ENCODE measurements at regions not wholly inside any gene's neighbourhood (a gene's known extent, or its start where the extent isn't known, plus 50 kb on each side); places are given as distances from the start of the nearest gene placed in this dataset.
"Not testable (repeated sequence)": the region's sequence is repeated elsewhere in the genome, so short reads cannot be mapped to it uniquely, and the experiment has no call there.

DNA sequence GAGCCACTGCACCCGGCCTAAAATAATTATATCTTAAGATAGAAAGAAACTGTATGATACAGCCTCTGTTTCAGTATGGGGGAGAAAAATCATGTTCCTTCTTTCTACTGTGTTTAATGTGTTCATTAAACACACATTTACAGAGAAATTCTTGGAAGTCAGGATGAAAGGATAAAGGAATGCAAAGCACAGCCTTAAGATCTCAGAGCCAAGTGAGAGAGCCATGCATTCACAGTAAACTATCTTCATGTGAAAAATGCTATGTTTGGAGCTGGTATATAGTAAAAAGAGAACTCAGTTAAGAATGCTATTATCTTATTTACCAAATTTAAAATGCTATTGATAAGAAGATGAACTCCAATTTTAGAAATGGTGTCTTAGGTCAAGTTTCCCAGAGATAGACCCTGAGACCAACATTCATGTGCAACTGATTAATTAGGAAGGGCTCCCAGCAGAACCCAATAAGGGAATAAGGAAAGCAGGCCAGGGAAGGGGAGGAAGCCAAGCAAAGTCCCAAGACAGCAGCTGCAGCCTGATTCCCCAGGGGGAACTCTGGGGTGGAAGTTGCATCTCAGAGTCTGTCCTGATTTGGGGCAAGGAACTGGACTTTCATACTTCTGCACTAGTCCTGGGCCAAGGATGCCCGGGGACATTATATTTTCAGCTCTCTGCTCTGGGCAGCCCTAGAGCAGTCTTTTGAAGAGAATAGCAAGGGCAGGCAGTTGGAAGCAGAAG lies 130.0 kb upstream of the ZNF648 start:
- no peak for DNase-seq

DNA sequence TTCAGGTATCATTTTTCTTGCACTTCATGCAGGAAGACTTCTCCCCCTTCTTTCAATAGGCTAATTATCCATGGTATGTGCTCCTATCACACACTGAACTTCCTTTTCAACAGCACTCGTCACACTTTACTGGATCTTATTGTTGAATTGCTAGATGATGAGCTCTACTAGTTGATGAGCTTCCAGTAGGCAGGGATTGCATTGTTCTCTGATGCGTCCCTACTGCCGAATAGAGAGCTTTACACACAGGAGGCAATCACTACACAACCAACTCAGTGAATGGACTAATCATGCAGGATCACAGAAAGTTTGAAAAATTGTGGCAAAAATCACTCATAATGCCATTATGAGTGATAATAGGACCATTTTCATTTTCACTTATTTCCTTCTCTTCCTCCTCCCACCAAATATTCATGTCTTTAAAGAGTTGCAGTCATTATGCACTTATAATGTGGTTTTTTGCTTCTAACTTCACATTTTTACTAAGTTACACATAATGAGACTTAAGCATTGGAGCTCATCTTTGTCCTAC lies 128.1 kb upstream of the ZNF648 start:
- DNase-seq, result no peak

DNA sequence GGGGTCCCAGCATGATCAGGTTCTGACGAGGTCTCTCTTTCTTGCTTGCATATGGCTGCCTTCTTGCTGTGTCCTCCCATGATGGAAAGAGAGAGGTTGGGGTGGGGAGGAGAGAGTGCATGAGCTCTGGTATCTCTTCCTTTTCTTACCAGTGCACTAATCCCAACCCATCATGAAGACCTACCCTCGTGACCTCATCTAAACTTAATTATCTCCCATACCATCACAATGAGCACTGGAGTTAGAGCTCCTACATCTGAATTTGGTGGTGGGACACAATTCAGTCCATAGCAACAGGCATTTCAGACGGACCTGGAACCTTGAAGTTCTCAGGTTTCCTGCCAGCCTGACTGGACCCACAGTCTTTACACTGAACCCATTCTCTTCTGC lies 125.2 kb upstream of the ZNF648 start:
- DNase-seq, result no peak

DNA sequence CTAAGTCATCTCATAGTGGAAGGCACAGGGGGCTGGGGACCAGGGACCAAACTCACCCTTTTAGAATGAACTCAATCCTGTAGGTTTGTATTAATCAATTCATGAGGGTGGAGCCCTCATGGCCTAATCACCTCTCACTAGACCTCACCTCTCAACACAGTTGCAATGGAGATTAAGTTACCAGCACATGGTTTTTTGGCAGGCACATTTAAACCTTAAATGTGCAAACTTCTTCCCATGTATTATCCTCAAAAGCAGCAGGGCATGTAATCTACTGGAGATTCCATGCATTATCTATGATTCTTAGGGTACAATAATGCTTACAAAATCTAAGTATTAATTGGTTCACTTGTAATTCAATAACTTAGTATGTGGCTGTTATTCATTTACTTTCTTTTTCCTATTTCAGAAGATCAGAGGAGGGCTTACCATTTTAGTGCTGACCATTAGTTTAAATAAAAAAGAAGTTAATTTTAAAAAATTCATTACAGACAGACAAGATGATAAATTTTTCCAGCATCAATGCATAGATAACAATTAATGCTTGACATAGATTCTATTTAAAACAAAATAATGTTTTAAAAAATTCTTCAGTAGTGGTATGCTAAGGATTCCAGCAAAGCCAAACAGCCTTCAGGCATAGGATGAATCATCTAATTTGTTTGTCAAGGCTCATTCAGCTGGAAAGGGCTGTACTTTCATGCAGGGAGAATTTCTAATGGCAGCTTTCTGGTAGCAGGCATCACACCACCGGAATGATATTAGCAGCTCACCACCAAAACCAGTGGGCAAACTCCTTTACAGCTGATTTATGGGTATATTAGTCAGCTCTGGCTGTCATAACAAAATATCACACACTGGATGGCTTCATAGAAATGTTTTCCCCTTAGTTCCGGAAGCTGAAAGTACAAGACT lies 124.6 kb upstream of the ZNF648 start:
- DNase-seq, result no peak

DNA sequence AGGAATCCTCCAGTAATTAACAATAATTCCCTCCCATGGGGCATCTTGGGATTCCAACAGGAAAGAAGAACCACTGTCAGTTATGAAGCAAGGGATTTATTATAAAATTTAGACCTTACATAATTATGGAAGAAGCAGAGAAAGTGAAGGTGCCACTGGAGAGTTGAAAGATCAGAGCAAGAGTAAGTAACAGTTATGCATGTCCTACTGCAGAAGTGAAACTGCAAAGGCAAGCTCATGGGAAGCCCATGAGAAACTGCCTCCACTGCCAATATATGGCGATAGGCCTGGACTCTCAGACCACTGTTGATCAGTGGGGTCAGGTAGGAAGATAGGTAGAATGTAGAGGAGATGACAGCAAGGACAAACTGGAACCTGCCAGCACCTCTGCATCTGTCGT lies 123.6 kb upstream of the ZNF648 start:
- DNase-seq, result no peak

DNA sequence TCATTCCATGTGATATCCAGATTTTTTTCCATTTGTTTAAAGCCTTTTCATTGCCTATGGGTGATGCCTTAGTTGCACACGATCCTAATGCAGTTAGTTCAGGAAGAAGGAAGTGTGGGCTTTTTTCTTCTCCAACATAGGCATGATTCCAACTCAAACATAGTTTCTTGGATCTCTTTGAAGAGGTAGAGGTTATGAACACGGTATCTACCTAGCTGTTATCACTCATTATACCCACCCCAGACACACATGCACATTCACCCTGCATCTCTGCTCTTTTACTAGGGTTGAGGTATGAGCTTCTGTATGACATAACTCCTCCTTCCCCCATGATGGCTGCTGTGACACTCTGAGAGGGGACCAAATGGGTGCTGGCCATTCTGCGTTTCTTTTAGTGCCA lies 122.1 kb upstream of the ZNF648 start:
- no peak for DNase-seq

DNA sequence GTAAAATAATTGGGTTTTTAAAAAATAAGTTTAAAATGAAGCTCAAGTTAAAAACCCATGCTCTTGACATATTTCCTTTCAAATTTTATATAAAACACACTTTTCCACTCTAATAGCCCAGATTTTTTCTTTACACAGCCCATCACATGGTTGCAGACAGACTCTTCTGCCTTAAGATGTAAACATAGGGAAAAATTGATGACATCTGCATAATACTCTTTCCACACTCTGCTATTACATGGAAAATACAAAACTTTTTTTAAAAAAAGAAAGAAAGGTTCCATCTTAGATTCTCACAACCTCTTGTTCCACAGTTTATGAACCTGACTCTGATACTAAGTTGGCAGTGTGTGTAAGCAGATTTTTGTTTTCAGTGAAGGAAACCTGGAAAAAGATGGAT lies 120.8 kb upstream of the ZNF648 start:
- DNase-seq, result no peak

DNA sequence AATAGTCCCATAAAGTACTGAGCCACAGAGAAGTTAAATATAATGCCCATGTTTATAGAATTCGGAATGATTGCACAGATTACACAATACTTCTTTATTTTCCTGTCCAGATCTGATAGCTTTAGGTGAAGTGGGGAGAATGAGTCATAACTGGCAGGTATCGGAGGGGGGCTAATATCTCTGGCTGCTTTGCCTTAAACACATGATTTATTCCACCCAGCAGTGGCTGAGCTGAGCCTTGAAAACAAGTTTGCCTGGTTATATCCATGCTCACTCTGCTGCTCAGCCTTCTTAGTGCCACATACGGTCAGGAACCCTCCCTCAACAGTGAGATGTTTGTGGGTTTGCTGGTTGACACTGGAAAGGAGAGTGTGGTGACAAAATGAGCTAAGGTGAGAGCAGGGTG lies 119.7 kb upstream of the ZNF648 start:
- DNase-seq, result no peak

DNA sequence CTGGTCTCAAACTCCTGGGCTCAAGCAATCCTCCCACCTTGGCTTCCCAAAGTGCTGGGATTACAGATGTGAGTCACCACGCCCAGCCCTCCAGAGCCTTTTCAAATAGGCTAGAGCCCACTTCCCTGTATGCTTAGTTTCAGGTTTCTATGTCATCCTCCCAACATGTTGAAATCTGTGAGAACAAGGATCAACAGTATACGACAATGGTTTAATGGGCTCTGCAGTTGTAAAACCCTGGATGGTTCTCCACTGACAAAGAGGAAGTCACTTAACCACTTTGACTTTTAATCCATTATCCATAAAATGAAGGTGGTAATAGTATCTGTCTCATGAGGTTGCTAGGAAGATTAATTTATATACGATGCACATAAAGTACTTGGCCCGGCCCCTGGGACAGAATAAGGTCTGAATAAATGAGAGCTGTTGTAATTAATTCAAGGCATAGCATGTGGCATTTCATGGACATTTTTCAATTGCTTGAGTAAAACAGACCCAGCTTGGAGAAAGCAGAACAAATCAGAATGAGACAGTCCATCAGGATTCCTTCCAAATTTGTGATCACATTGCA lies 113.9 kb upstream of the ZNF648 start:
- no peak for DNase-seq

DNA sequence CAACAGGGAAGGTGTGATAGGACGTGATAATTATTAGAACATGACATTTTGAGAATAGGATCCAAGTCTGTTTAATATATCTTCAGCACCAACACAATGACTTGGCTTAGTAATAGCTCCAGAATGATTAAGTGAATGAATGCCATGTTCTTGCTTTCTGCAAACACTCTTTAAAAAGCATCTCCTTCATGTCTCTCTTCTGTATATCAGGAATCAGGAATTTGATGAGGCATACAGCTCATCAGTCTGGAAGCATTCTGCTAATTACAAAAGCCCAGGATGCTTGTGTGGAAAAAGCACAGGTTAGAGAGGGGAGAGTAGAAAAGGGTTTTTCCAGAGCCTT lies 113.0 kb upstream of the ZNF648 start:
- DNase-seq, result no peak

DNA sequence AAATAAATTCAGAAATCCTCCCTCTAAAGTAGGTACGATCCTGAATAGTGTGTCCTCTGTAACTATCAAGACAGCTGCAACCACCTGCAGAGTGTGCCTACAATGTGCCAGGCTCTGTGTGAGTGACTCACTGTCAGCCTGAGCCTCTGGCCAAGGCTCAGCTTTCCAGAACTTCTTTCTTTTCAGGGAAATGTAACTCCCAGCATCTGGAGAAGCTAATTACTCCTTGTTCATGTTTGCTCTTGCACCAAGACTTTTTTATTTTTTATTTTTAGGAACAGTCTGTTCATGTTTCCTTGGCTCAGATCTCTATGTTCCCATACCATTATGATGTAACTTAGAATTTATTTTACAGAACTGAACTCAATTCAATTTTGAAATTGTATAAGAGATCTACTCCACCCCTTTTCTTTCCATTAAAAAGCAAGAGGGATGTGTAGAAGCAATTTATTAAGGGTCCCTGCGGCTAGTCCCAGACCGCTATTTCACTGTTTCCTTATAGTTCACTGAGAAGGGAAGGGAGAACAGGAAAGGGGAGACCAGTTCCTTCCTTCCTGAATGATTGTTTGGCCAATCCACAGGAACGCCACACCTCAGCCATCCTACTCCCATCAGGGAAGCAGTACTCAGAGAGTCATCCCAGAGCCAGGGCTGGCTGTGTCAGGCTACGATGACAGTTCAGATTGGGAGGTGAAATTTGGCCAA lies 112.4 kb upstream of the ZNF648 start:
- no peak for DNase-seq

DNA sequence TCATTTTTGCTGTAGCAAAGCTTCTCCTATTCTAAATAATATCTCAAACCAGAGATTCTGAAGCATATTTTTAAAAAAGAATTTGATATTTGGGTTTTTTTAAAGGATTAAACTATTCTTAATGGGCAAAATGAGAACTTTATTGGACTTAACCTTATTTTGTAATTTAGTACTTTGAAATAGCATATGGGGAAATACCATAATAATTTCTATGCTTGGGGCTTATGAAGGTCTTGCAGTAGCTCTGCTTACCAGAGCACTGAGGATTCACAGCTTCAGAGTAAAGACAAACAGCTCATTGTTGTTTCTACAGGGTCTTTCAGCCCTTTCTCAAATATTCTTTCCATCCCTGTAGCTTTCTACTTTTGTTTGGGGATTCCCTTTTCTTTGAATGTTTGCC lies 111.2 kb upstream of the ZNF648 start:
- DNase-seq, result no peak

DNA sequence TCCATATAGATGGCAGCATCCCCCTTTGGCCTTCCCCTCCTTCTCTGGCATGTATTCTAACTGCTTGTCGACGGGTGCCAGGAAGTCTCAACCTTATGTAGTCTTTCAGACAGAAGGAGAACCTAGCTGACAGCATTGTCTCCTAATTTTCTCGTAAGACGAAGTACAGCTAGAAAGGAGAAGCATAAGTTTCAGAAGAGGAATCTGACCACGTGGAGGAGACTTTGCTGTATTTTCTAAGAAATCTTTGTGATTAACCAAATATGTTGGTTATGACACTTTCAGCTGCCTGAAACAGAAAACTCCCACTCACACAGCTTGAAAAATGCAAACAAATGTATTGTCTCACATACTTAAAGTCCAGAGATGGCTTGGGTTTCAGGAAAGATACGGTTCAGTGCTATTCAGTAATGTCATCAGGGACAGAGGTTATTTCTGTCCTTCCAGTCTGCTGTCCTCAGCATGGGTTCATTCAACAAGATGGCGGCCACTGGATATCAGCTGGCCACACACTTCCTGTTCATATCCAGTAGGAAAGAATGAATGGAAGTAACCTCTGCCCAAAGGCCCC lies 109.5 kb upstream of the ZNF648 start:
- no peak for DNase-seq

DNA sequence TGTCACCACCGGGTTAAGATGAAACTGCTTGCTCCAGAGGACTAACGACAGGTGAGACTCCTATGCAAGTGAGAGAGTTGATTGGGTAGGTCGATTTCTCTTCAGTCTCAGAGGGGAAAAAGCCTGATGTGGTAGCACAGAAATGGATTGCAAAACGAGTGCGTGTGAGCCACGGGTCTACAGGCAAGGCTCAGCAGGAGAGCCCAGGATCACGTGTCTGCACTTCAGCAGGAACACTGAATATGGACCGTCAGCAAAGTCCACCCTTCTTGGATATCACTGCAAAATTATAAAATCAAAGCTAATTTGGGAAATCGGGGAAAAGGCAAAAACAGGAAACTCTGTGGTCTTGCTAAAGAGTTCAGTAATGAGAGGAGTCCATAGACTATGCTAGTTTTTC lies 107.7 kb upstream of the ZNF648 start:
- no peak for DNase-seq

DNA sequence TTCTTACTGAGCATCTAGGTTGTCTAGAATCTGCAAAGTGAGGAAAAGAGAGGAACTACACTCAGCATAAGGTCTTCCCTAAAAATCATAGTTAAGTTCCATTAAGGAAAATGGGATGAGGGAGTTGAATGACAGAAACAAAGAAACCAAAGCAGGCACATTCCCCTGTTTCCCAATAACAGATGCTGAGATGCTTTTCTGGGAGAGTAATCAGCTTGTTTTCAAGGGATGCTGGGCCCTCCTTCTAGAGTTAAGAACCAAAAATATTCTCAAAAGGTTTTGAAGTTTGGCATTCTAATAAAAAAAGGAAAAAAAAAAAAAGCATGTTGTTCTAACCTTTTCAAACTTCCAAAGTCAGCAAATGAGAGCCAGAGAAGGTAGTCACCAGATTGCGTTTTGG lies 105.2 kb upstream of the ZNF648 start:
- no peak for DNase-seq

DNA sequence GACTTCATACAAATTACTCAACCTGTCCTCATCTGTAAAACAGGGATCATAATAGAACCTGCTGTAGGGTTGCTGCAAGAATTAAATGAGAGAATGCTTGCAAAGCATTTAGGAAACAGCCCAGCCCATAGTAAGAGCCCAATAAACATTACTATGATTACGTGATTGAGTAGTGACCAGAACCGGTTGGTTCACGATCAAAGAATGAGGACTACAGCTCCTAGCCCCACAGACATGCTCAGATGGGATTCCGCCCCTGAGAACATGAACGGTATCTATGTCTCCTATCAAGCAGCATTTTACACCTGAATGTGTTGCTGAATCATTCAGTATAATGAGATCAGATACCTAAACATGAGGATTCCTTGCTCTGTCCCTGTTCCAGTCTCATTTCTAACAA lies 104.8 kb upstream of the ZNF648 start:
- DNase-seq, result no peak

DNA sequence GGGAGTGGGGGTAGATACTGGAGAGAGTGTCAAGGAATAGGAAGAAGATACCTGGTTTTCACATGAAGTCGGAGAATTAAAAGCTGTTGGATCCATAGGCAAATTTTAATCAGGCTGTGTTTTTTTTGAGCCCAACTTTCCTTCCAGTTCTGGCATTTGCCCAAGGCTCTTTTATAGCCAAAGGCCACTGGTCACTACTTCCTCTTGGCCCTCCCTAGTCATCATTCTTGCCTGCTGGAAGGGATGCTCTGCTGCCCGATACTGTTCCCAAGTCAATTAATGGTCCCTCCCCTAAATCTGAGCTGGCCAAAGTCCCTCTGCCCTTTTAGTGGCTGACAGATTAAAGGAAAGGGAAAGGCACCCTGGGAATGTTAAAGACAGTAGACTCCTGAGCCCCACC lies 102.8 kb upstream of the ZNF648 start:
- DNase-seq, result no peak

DNA sequence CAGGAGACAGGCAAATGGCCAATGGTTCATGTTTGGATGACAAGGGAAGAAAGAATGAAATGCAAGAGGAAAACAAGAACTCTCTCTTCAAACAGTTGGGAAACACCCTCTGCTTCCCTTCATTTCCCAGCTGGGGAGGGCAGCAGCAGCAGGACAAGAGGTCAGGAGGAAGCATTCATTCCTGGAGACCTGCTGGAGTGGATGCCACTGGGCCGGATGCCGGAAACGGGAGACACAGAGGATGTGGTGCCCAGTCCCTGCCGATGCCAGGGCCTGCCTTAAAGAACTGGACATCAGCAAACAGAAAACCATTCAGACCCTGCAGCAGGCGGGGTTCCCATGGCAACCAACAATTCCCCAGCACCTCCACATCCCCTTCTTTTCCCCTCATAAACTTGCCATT lies 102.3 kb upstream of the ZNF648 start:
- no peak for DNase-seq

DNA sequence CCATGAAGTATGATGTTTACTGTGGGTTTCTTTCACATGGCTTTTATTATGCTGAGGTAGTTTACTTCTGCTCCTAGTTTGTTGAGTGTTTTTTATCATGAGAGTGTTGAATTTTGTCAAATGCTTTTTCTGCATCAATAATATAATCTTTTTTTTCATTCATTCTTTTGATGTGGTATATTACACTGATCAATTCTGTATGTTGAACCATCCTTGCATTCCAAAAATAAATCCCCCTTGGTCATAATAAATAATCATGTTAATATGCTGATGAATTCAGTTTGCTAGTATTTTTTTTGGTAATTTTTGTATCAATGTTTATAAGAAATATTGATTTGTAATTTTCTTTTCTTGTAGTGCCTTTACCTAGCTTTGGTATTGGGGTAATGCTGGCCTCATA lies 97.9 kb upstream of the ZNF648 start:
- no peak for DNase-seq

DNA sequence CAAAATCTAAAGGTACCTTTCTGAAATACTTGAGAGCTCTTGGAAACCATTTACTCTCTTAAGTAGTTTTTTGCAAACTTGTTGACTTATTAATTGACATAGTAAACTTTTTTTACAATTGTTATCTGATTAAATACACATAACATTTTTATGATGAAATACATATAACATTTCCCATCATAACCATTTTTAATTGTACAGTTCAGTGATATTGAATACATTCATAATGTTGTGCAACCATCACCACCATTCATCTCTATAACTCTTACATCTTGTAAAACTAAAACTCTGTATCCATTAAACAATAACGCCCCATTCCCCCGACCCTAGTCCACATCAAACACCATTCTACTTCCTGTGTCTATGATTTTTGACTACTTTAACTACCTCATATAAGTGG lies 95.7 kb upstream of the ZNF648 start:
- DNase-seq, result no peak

DNA sequence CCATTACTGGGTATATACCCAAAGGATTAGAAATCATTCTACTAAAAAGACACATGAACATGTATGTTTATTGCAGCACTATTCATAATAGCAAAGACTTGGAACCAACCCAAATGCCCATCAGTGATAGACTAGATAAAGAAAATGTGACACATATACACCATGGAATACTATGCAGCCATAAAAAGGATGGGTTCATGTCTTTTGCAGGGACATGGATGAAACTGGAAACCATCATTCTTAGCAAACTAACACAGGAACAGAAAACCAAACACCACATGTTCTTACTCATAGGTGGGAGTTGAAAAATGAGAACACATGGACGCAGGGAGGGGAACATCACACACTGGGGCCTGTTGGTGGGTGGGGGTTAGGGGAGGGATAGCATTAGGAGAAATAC lies 92.9 kb upstream of the ZNF648 start:
- not testable (repeated sequence) for DNase-seq

DNA sequence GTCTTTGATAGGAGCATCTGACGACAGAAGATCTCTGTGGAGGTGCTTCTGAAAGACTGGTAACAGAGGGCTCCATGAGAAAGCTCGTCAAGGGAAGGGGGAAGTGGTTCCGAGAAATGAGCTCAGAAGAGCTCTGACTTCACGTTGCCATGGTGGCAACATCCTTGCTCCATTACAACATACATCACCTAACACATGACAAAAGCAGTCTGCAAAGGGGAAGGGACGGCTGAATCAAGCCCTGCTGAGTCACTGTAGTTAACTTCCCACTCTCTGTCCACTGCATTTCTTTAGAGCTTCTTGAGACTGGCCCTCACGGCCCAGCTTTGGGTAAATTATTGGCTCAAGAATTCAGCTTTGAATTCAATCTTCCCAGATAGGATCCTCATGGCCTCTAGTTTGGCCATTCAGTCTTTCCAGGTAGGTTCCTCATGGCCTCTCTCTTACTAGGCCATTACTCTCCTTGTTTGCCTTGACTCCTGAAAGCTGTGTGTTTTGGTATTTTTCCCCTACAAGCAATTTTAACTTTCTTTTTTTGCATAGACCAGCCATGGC lies 88.0 kb upstream of the ZNF648 start:
- DNase-seq, result no peak

DNA sequence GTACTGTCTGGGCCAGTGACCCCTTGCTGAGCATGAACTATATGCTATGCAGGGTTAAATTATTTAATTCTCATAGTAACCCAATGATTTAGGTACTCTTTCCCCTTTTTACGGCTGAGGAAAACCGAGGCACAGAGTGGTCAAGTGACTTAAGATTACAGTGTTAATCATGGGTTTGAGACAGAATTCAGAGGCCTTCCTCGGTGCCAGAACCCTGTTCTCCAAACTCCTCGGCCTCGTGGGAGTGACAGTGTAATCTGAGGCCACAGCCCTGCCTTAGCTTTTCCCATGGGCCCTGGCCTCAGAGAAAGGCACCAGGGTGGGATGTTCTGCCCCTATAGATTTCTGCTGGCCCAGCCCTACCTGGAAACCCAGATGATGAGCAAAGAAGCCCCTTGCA lies 86.4 kb upstream of the ZNF648 start:
- no peak for DNase-seq
